HG03095 (cell line): ENCODE measurements at regions not wholly inside any gene's neighbourhood (a gene's known extent, or its start where the extent isn't known, plus 50 kb on each side); places are given as distances from the start of the nearest gene placed in this dataset.

Experiments
- ATAC-seq: cut with Tn5 transposase; IDR thresholded peaks from one replicate; pipeline ENCODE4 v1.9.1; 2021; ENCODE audit warnings: moderate library complexity; ENCODE audit not compliant: unreplicated experiment

- no peak for ATAC-seq
Observed at GRCh38 chr6:134533991-134534390, 216.1 kb upstream of the SGK1 start.

GRCh38 chr6:134532694-134533624 lies 215.0 kb upstream of the SGK1 start:
- ATAC-seq: no peak

DNA sequence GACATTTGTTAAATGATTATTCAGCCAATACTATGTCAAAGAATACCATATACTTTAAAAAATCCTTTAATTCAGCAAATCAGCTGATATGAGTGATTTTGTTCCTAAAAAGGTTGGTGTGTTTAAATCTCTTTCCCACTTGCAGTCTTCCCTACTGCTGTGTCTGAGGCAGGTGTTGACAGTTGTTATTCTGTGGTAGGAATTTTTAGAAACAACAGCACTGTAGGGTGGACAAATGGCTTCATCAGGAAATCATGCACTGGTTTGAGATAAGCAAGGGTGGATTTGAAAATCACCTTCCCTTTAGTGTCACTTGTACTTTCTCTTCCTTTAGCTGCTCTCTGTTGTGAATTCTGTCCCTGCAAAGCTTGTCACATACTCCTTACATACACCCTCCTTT lies 213.7 kb upstream of the SGK1 start:
- no peak for ATAC-seq

DNA sequence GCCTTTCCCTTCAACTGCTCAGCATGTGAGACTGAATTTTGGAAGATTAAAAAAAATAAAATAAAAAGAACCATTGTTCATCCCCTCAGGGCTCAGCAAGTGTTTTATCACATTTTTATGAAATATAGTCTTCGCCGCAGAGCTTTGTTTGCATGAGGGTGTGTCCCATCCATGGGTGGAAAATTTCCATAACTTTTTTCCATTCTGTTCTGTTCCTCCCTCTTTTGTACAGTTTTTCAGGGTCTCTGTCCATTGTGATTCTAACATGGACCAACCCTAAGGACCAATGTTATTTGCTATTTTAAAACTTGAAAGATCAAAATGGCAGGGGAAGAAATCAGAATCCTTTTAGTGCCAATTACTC lies 213.3 kb upstream of the SGK1 start:
- no peak for ATAC-seq

DNA sequence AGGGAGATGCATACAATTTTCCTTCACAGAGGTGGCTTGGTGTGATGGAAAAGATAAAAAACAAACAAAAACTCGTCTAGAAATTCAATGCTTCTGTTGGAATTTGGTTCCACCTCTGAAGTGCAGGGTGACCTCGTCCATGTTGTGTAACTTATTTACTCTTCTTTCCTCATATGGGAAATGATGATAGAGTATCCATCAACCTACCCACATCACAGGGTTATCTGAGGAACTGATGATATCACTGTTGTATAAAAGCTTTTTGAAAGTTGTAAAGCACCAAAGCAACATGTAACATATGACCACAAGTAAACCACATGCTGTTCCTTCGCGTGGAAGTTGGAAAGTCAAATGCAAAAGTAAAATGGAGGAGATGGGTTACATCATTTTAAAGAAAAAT lies 212.0 kb upstream of the SGK1 start:
- ATAC-seq: no peak

DNA sequence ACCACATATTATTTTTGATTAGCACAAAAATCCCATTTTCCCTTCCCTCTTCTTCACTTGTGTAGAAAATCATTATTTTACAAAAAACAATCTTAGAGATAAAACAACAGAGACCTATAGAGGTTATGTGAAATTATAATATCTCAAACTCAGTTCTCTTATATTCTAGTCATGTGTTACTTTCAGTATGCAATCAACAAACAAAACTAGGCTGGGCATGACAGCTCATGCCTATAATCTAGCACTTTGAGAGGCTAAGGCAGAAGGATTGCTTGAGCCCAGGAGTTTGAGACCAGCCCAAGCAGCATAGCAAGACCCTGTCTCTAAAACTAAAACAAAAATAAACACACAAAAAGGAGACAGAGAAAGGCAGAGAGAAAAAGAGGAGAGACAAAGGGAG lies 211.4 kb upstream of the SGK1 start:
- ATAC-seq: no peak

GRCh38 chr6:134527108-134527787 lies 209.3 kb upstream of the SGK1 start:
- no peak for ATAC-seq

DNA sequence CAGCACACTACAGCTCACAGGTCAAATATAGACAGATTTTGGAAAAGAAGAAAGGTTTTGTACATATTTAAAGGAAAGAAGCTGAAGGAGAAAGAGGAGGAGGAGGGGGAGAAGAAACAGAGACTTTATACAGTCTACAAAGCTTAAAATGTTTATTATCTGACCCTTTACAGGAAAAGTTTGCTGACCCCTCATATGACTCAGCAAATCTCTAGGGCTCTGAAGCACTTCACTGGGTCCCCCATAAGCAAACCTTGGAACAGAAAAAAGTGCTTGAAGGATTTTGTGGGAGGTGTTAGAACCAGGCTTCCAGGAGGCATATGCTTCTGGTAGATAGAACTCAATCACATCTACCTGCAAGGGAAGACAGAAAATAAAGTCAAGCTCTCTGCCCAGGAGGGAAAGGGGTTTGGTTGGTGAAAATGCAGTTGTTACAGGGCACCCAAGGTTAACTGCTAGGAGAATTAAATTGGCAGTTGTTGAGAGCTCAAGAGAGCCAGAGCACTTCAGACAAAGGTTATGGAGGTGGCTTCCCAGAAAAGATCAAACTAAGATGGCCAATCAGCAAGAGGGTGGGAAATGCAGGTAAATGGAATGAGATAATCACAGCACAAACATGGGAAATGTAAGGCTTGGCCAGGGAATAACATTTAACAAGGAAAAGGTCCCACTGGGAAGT lies 207.4 kb upstream of the SGK1 start:
- ATAC-seq: no peak

DNA sequence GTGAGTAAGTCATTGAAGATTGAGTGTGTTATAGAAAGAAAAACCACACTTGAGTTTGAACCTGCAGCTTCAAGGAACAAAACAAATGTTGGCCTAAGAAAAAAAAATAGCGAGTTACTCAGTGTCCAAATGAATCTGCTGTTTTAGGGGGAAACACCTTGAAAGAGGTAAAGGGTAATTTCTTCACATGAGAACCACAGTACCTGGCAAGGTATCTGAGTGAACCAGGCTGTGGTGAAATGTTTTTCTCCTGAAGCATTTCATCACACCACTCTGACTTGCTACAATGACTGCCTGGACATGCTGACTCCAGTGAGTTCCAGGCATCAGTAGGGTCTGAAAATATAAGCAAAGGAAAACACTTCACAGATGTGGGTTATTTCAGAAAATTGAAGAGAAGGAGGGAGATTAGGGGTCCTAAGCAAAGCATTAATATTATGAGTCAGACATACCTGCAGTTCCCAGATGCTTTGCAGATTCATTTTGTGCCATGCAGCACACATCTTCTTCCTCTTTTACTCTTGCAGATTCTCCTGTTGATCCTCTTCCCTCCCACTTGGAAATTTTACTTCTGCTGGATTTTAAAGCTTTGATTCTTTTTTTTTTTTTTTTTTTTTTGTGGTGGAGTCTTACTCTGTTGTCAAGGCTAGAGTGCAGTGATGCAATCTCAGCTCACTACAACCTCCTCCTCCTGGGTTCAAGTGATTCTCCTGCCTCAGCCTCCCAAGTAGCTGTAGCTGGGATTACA lies 206.2 kb upstream of the SGK1 start:
- ATAC-seq: no peak

GRCh38 chr6:134523051-134523450 lies 205.1 kb upstream of the SGK1 start:
- ATAC-seq: no peak

DNA sequence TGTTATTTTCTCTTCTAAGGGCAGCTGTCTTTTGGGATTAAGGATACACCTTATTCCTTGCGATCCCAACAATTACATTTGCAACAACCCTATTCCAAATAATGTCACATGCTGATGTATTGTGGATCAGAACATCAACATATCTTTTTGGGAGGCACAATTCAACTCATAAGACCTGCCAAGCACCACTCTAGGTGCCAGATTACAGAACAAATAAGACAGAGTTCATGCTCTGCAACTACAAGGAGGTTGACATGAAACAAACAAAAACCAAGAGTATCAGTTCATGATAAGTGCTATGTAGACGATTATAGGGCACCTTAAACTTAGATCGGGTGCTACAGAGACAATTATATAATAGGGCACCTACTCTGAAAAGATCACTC lies 203.2 kb upstream of the SGK1 start:
- ATAC-seq: no peak

DNA sequence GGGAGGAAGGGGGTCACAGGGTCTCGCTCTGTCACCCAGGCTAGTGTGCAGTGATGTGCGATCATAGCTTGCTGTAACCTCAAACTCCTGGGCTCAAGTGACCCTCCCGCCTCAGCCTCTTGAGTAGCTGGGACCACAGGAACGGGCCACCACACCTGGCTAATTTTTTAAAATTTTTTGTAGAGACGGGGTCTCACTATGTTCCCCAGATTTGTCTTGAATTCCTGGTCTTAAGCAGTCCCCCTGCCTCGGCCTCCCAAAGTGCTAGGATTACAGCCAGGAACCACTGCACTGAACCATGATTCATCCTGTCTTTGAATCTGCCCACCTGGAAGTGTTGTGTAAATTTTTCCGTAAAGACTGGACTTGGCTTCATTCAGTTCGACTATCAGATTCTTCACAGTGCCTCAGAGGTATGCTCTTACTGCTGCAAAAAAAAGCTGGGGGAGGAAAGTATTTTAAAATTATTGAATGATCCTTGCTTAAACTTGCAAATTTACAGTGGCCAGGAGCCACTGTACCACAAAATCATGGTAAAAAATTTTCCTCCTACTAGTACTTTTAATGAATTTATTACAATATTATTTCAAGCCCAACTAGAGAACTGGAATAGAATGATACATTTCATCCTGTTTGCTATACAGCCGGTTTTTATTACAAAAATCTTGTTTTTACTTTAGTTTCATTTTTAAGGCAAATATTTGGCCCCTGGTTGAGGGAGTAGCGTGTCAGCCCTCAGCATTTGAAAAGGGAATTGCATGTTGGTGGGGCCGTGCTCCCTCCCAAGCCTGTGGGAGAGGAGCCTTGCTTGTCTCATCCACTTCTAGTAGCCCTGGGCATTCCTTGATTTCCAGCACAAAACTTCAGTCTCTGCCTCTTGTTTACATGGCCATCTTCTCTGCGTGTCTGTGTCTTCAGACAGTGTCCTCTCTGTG lies 202.5 kb upstream of the SGK1 start:
- ATAC-seq: no peak

GRCh38 chr6:134519465-134519864 lies 201.6 kb upstream of the SGK1 start:
- no peak for ATAC-seq

- no peak for ATAC-seq
Observed at GRCh38 chr6:134517868-134518267, 200.0 kb upstream of the SGK1 start.

DNA sequence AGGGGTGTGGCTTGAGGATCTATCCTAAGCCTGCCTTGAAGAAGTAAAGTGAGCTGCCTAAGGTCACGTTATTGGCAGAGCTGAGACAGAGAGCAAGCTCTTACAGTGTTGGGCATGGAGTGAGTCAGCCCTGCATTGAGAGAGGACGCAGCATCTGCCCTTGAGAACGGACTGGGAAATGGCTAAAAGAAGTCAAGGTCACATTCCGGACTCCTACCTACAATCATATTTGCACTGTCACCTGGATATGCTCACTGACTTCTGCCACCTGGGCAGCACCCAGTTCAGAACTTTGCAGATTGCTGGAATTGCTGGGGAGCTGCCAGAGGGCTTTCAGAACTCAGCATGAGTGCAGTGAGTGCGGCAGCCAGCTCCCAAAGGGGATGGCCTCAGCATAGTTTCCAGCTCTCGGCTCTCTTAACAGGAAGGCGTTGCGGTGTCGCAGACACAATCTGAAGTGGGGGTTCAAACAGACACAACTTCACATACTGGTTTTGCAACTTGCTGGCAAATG lies 199.3 kb upstream of the SGK1 start:
- no peak for ATAC-seq

DNA sequence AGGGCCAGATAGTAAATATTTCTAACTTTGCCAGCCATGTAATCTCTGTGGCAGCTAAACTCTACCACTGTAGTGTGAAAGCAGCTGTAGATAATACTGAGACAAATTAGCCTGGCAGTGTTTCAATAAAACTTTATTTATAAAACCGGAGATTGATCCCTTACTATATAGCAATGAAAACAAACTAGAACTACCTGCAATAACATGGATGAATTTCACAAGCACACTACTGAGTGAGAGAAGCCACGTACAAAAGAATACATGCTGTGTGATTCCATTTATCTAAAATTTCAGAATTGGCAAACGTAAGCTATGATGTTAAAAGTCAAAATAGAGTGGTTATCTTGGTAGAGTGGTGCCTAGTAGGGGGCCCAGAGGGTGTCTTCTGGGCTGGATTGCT lies 198.7 kb upstream of the SGK1 start:
- ATAC-seq: no peak

GRCh38 chr6:134515986-134516385 lies 198.1 kb upstream of the SGK1 start:
- ATAC-seq: no peak

- ATAC-seq: no peak
Observed at GRCh38 chr6:134512981-134513391, 195.1 kb upstream of the SGK1 start.

DNA sequence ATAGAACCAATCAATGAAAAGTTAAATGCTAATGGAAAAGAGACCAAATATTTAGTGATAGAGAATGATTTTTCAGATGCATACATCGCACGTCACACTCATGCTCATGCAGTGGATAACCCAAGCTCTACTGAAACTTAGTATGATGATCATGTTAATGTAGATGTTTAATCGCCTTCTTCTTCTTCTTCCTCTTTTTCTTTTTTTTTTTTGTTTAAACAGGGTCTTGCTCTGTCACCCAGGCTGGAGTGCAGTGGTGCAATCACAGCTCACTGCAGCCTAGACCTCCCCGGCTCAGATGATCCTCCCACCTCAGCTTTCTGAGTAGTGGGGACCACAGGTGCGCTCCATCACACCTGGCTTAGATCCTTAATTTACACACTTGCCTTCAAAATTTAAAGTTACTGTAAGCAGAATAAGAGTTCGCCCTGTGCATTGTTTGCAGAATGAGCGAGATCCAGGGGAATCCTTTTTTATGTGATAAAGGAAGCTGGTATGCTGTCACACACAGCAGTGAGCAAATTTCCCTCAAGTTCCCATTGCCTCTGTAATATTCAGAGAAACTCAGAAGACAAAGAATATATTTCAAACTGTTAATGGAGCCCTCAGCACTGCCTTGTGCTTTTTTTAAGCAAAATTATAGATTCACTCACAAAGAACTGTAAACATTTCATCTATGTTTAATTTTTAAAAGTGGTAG lies 194.2 kb upstream of the SGK1 start:
- no peak for ATAC-seq
